Ovary (tissue), 7 donors: ENCODE measurements at regions not wholly inside any gene's neighbourhood (a gene's known extent, or its start where the extent isn't known, plus 50 kb on each side); places are given as distances from the start of the nearest gene placed in this dataset.

Experiments used
- DNase-seq, 5 donors: peaks; one replicate each; pipeline ENCODE4 v3.0.0-alpha.2; 2019 to 2020
- H3K27ac ChIP-seq, 2 donors: fragments of 200-600 bp; one replicate each; pipeline versions ENCODE4 v1.5.1 to v1.8.0; 2019 to 2022
- H3K27me3 ChIP-seq: fragments of 200-600 bp; one replicate; pipeline ENCODE4 v1.8.0; 2022
- H3K36me3 ChIP-seq: fragments of 200-600 bp; sonication (generic); one replicate; pipeline ENCODE4 v1.5.1; 2019
- H3K4me1 ChIP-seq: one replicate; pipeline ENCODE4 v1.8.1; 2013; ENCODE audit warnings: mild to moderate bottlenecking, moderate library complexity; ENCODE audit not compliant: insufficient read depth
- H3K4me3 ChIP-seq: fragments of 200-600 bp; sonication (generic); one replicate; pipeline ENCODE4 v1.5.1; 2017
- H3K9me3 ChIP-seq, 2 donors: fragments of 200-600 bp in 1 of 2; sonication (generic) in 1 of 2; one replicate each; pipeline versions ENCODE4 v1.5.1 to v1.8.1; 2013 to 2019; ENCODE audit warnings: mild to moderate bottlenecking in 1 of 2, moderate library complexity in 1 of 2
- CTCF ChIP-seq, 3 donors: fragments of 450-650 bp in 2 of 3; fragments of 200-600 bp in 1 of 3; IDR thresholded peaks; one replicate each; pipeline versions ENCODE4 v1.5.1 to v1.8.0; 2016 to 2022; ENCODE audit warnings: antibody characterized with exemption in 3 of 3, mild to moderate bottlenecking in 1 of 3
- EP300 ChIP-seq: sonication (generic); formaldehyde crosslinking; IDR thresholded peaks from one replicate; pipeline ENCODE4 v1.6.1; 2017; ENCODE audit warnings: antibody characterized with exemption
- POLR2A ChIP-seq: fragments of 450-650 bp; IDR thresholded peaks from one replicate; pipeline ENCODE4 v1.6.1; 2017; ENCODE audit warnings: antibody characterized with exemption, mild to moderate bottlenecking, moderate library complexity
- WGBS, 3 donors: extraction: QIAGEN DNeasy Blood & Tissue Kit in 1 of 3; methylation state at CpG; one replicate each; pipeline versions ENCODE4 v1.1.5 to v1.1.7; 2013 to 2017; 5-methylcytosine and 5-hydroxymethylcytosine counted together
- intact Hi-C, 4 donors: fragments of 100-400 bp; cut with DNase I; formaldehyde crosslinking; loops; one replicate each; pipeline versions ENCODE4 v1.11.0 to v1.15.1; 2022 to 2023
- donor health status: DM: no; HTN: no; CAD: no; lungs with moderate emphysema.
- donor health status: DM: no; HTN: no; CAD: no.
- donor health status: Bipolar disorder and iron deficiency.
- donor health status: DM: no; HTN: no; CAD: no.
- donor health status: DM: yes; HTN: yes; CAD: no.

- no peak for TF ChIP-seq POLR2A
- no peak for TF ChIP-seq EP300
- no peak for TF ChIP-seq CTCF (IDR thresholded peaks at IDR 0.05)
- DNase-seq = no peak
- intact Hi-C loops = no loop called here
- no peaks in the 10 kb centered on the region for H3K27me3 ChIP-seq
- no peaks in the 10 kb centered on the region for H3K36me3 ChIP-seq
- H3K4me1 ChIP-seq = no peaks in the 10 kb centered on the region
- no peak overlapping the region for H3K4me3 ChIP-seq
- WGBS, 3 donors = 59 to 65% (median 60%) methylated on average over 7 of the region's 7 CpGs
- no peak overlapping the region for H3K27ac ChIP-seq
- H3K9me3 ChIP-seq = no peaks in the 10 kb centered on the region
These were observed 2320.1 kb downstream of the ARAP2 start for GRCh38 chr4:33924239-33924638.

- DNase-seq = no peak
- Histone ChIP-seq H3K4me3 (no peak overlapping the region), H3K27ac (no peak overlapping the region), H3K9me3 (no peaks in the 10 kb centered on the region), H3K27me3 (no peaks in the 10 kb centered on the region), H3K36me3 (no peaks in the 10 kb centered on the region), H3K4me1 (no peaks in the 10 kb centered on the region)
- intact Hi-C loops = no loop called here
- TF ChIP-seq EP300 (no peak), CTCF (IDR thresholded peaks at IDR 0.05) (no peak), POLR2A (no peak)
- WGBS, 3 donors = 47 to 59% (median 57%) methylated on average over 1 of the region's 1 CpG
These were observed 2319.5 kb downstream of the ARAP2 start for GRCh38 chr4:33924811-33925210.

GRCh38 chr4:33930497-33930896 lies 2313.8 kb downstream of the ARAP2 start:
- H3K4me1 ChIP-seq = no peaks in the 10 kb centered on the region
- H3K36me3 ChIP-seq = no peaks in the 10 kb centered on the region
- intact Hi-C loops = no loop called here
- no peaks in the 10 kb centered on the region for H3K9me3 ChIP-seq
- H3K27me3 ChIP-seq = no peaks in the 10 kb centered on the region
- no peak overlapping the region for H3K27ac ChIP-seq
- WGBS, 3 donors = 0 to 4% (median 2%) methylated on average over 1 of the region's 1 CpG
- DNase-seq = no peak
- no peak overlapping the region for H3K4me3 ChIP-seq
- TF ChIP-seq CTCF (IDR thresholded peaks at IDR 0.05) = no peak
- TF ChIP-seq POLR2A = no peak
- TF ChIP-seq EP300 = no peak

GRCh38 chr4:33931026-33931425 lies 2313.3 kb downstream of the ARAP2 start:
- Histone ChIP-seq H3K27ac (no peak overlapping the region), H3K9me3 (no peaks in the 10 kb centered on the region), H3K4me1 (no peaks in the 10 kb centered on the region), H3K36me3 (no peaks in the 10 kb centered on the region), H3K4me3 (no peak overlapping the region), H3K27me3 (no peaks in the 10 kb centered on the region)
- WGBS, 3 donors = 19 to 42% (median 21%) methylated on average over 2 of the region's 2 CpGs
- intact Hi-C loops = no loop called here
- TF ChIP-seq EP300 (no peak), POLR2A (no peak), CTCF (IDR thresholded peaks at IDR 0.05) (no peak)
- no peak for DNase-seq

- no peak overlapping the region for H3K4me3 ChIP-seq
- H3K4me1 ChIP-seq = no peaks in the 10 kb centered on the region
- no peaks in the 10 kb centered on the region for H3K9me3 ChIP-seq
- intact Hi-C loops = no loop called here
- no peaks in the 10 kb centered on the region for H3K27me3 ChIP-seq
- no peak overlapping the region for H3K27ac ChIP-seq
- TF ChIP-seq CTCF (IDR thresholded peaks at IDR 0.05) (no peak), EP300 (no peak), POLR2A (no peak)
- DNase-seq = no peak
- no peaks in the 10 kb centered on the region for H3K36me3 ChIP-seq
These were observed 2304.0 kb downstream of the ARAP2 start for GRCh38 chr4:33940281-33940680.
